ENCODE measurements at regions not wholly inside any gene's neighbourhood (a gene's known extent, or its start where the extent isn't known, plus 50 kb on each side); places are given as distances from the start of the nearest gene placed in this dataset.

DNA sequence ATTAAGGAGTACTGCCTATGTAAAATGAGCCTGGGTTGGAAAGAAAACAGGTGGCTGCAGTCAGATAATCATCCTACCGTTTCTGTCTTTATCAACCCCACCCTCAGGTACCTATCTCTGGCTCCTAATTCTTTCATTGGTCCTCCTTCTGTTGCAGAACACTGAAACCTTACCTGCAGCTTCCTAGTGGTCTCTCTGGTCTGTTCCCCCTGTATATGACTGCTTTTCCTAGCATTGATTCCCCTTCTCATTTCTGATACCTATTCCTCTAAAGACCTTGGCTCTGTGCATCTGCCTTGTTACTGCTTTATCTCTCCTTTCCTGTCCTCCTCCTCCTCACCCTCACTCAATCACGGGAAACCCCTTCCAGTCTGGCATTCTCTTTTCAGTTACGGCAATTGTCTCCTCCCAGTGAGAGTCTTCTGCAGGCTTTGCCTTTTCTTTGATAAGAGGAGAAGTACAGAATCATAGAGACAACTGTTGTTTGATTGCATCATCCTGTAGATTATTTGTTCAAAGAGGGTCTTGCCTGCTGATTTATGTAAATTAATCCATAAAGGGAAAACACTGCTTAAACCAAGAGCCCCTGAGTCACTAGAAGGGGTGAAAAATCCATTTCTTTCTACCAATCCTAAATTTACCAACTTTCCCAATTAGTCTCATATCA lies 301.2 kb downstream of the AASDHPPT start:
- TF ChIP-seq, protein P1, sequence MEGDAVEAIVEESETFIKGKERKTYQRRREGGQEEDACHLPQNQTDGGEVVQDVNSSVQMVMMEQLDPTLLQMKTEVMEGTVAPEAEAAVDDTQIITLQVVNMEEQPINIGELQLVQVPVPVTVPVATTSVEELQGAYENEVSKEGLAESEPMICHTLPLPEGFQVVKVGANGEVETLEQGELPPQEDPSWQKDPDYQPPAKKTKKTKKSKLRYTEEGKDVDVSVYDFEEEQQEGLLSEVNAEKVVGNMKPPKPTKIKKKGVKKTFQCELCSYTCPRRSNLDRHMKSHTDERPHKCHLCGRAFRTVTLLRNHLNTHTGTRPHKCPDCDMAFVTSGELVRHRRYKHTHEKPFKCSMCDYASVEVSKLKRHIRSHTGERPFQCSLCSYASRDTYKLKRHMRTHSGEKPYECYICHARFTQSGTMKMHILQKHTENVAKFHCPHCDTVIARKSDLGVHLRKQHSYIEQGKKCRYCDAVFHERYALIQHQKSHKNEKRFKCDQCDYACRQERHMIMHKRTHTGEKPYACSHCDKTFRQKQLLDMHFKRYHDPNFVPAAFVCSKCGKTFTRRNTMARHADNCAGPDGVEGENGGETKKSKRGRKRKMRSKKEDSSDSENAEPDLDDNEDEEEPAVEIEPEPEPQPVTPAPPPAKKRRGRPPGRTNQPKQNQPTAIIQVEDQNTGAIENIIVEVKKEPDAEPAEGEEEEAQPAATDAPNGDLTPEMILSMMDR (IDR thresholded peaks at IDR 0.05), result no peak
- no peak for TF ChIP-seq POLR2A (IDR thresholded peaks at IDR 0.05)

Measured in adrenal gland (tissue), 5 donors.